Muscle of leg (tissue), 3 donors: ENCODE measurements at regions not wholly inside any gene's neighbourhood (a gene's known extent, or its start where the extent isn't known, plus 50 kb on each side); places are given as distances from the start of the nearest gene placed in this dataset.
"Not testable (repeated sequence)": the region's sequence is repeated elsewhere in the genome, so short reads cannot be mapped to it uniquely, and the experiment has no call there.

Experiments
- DNase-seq: peaks from one replicate; pipeline ENCODE4 v3.0.0; 2013
- H3K27ac ChIP-seq: one replicate; pipeline ENCODE4 v1.5.1; 2013; ENCODE audit warnings: mild to moderate bottlenecking, low read length, control low read depth
- H3K27me3 ChIP-seq: one replicate; pipeline ENCODE4 v1.6.1; 2013; ENCODE audit warnings: low read length; ENCODE audit not compliant: control insufficient read depth, insufficient read depth
- H3K36me3 ChIP-seq: one replicate; pipeline ENCODE4 v1.6.1; 2013; ENCODE audit warnings: low read length; ENCODE audit not compliant: control insufficient read depth, insufficient read depth
- H3K4me1 ChIP-seq: one replicate; pipeline ENCODE4 v1.6.1; 2013; ENCODE audit warnings: low read length; ENCODE audit not compliant: control insufficient read depth, insufficient read depth
- H3K4me3 ChIP-seq: one replicate; pipeline ENCODE4 v1.5.1; 2013; ENCODE audit warnings: low read length, control low read depth
- H3K9me3 ChIP-seq: replicated peaks from 2 replicates; pipeline ENCODE4 v1.6.1; 2013; ENCODE audit warnings: low read depth, low read length; ENCODE audit not compliant: control insufficient read depth
- WGBS: methylation state at CpG from one replicate; pipeline ENCODE4 v1.1.5; 2013; ENCODE audit warnings: missing lambda C conversion rate; ENCODE audit not compliant: insufficient coverage; 5-methylcytosine and 5-hydroxymethylcytosine counted together

DNA sequence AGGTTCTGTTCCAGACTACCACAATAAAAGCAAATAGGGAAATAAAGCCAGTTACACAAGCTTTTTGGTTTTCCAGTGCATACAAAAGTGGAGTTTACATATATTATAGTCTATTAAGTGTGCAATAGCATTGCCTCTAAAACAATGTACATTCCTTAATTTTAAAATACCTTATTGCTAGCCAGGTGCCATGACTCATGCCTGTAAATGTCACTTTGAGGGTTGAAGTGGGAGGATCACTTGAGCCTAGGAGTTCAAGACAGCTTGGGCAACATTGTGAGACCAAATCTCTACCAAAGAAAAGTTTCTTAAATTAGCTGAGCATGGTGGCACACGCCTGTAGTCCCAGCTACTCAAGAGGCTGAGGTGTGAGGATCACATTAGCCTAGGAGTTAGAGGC is 52.9 kb upstream of the IMP4 start:
- Histone ChIP-seq H3K4me1 (no peaks in the 10 kb centered on the region), H3K36me3 (no peaks in the 10 kb centered on the region)

DNA sequence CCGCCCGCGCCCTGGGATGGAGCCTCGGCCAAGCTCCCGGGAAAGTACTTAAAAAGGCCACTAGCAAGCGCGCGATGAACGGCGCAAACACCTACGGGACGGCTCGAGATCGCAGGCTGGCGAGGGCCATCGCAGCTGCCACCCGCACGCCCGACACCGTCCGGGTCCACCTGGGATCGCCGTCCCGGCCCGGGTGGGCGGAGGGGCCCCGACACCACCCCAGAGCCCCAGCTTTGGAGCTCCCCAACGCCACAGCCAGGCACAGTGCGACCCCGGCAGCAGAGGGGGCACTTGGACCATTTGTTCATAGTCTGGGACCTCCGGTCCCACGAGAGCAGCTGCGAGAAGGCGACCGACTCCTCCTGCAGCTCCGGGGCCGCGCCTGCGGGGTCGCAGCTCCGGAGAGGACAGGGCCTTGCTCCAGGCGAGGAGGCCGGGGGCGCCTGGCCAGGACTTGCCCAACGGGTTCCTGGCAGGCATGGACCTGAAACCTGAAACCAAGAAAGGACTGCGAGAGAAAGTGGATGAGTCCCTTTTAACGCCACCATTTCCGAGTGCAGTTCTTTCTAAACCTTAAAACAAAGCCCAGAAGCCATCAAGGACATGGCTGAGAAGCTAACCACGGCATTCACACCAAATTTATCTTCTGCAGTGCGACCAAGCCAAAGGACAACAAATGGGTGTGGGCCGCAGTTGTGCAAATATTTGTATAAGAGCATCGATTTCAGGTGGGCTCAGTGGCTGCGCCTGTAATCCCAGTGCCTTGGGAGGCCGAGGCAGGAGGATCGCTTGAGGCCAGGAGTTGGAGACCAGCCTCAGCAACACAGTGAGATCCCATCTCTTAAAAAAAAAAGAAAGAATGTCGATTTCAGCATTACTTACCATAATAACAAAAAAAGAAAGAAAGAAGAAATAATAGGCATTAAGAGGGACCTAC is 54.0 kb upstream of the IMP4 start:
- no peak overlapping the region for H3K4me3 ChIP-seq
- H3K36me3 ChIP-seq = no peaks in the 10 kb centered on the region
- no peaks in the 10 kb centered on the region for H3K9me3 ChIP-seq
- no peaks in the 10 kb centered on the region for H3K4me1 ChIP-seq
- 89% methylated on average over 48 of the region's 56 CpGs for WGBS
- peaks cover 4% of the 10 kb centered on the region for H3K27me3 ChIP-seq
- no peak overlapping the region for H3K27ac ChIP-seq
- DNase-seq = no peak

More for the DNA sequence above, 52.9 kb upstream of the IMP4 start:
- no peak overlapping the region for H3K4me3 ChIP-seq
- DNase-seq = no peak
- peaks cover 5% of the 10 kb centered on the region for H3K27me3 ChIP-seq
- no CpG with 5 or more reads among the region's 1 CpG for WGBS
- no peaks in the 10 kb centered on the region for H3K9me3 ChIP-seq
- H3K27ac ChIP-seq = no peak overlapping the region

DNA sequence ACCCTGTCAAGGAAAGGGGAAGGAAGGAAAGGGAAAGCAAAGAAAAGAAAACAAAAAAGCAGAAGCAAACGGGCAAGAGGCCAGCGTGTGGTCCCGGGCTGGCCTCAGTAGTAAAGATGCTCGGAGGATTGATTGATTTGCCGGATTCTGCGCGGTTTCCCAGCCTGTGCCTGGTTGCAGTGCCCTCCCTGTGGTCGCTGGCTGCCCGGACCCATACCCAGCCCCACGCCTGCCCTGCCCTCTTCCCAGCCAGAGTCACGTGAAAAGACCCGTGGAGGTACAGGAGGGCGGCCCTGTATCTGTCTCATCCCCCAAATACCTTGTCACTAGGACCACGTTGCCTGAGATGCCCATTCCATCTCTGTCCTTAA is 55.1 kb upstream of the IMP4 start:
- Histone ChIP-seq H3K9me3 (no peaks in the 10 kb centered on the region), H3K27ac (no peak overlapping the region), H3K27me3 (peaks cover 2% of the 10 kb centered on the region), H3K4me3 (no peak overlapping the region), H3K36me3 (no peaks in the 10 kb centered on the region), H3K4me1 (no peaks in the 10 kb centered on the region)
- WGBS = 89% methylated on average over 13 of the region's 14 CpGs
- DNase-seq = no peak

DNA sequence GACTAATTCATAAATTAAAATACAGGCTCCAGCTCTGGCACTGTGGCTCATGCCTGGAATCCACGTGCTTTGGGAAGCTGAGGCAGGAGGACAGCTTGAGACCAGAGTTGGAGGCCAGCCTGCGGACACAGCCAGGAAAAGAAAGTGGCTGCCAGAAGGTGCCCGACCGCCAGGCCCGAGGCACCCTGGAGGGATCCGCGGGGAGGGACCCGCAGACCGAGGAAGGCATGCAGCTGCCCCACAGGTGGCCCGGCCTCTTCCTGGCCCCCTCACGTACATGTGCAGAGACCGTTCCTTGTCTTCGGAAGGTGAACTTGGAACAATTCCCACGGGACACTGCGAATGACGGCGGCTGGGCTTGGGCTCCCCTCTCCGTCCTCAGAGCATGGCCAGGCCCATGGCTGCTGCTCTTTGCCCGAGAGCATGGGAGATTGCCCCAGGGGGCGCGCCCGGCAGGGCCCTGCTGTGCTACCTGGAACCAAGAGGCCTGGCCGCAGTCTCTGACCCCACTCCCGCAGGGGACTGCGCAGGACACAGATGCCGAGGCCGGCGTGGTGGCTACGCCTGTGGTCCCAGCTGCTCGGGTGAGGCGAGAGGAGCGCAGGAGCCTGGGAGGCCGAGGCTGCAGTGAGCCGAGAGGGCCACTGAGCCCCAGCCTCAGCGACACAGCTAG is 55.6 kb upstream of the IMP4 start:
- no peaks in the 10 kb centered on the region for H3K36me3 ChIP-seq

DNA sequence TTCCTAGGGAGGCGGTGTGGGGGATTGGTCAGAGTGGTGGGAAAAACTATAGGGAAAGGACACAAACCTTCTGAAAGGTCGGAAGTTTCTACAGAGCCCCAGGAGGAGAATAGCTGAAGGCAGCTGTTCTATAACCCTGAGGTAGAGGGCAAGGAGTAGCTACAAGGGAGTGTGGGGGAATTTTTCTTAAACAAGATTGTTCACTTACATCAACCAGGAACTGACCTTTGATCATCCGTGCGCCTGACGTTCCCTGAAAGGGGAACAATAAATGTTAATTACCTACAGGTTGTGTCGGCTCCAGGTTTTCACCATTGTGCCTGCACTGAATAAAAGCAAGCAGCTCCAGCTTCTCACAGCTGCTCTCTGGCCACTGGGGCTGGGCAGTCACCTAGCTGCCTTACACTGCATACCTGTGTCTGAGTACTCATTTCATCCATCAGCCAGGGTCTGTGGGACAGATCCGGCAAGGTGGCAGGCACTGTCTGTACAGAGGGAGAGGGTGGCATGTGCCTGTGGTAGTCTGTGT is 59.3 kb upstream of the IMP4 start:
- not testable (repeated sequence) for H3K27me3 ChIP-seq, H3K4me3 ChIP-seq, H3K9me3 ChIP-seq, DNase-seq, H3K4me1 ChIP-seq, H3K36me3 ChIP-seq, H3K27ac ChIP-seq
- 0% methylated on average over 1 of the region's 7 CpGs for WGBS

More for the DNA sequence above, 55.6 kb upstream of the IMP4 start:
- H3K4me1 ChIP-seq = no peaks in the 10 kb centered on the region
- 82% methylated on average over 35 of the region's 35 CpGs for WGBS
- no peaks in the 10 kb centered on the region for H3K9me3 ChIP-seq
- H3K27ac ChIP-seq = no peak overlapping the region
- no peak overlapping the region for H3K4me3 ChIP-seq
- H3K27me3 ChIP-seq = peaks cover 2% of the 10 kb centered on the region
- DNase-seq = no peak

DNA sequence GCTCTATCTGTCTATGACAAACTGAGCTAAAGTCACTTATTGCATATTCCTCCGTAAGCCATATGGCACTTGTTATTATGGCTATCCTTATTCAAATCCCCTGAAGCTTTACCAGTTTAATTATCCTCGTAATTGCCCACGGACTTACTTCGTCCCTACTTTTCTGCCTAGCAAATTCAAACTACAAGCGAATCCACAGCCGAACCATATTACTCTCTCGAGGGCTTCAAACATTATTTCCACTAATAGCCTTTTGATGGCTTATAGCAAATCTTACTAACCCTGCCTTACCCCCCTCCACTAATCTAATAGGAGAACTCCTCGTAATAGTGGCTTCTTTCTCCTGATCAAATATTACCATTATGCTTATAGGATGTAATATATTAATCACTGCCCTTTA is 63.1 kb upstream of the IMP4 start:
- not testable (repeated sequence) for H3K4me3 ChIP-seq, H3K4me1 ChIP-seq, H3K9me3 ChIP-seq, H3K27ac ChIP-seq, H3K27me3 ChIP-seq, H3K36me3 ChIP-seq, DNase-seq
- WGBS = 85% methylated on average over 7 of the region's 8 CpGs

DNA sequence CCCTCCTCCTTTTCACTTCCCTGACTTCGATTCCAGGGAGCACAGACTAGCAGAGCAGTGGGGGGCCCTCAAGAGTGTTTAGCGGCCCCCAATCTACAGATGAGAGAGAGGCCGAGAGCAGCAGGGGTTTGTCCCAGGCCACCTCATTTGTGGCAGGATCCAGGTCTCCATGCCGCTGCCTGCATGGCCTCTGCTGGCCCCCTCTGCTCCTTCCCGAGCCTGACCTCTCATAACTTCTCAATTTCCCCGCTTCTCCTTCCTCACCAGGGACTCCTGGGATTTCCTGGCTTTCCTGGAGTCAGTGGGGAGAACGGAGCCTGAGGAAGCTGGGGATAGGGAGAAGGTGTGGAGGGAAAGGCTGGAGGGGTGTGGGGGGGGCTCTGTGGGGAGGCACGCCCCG is 70.1 kb upstream of the TUBA3E start:
- H3K4me1 ChIP-seq = peaks cover 13% of the 10 kb centered on the region
- not testable (repeated sequence) for H3K27ac ChIP-seq, DNase-seq, H3K4me3 ChIP-seq, H3K36me3 ChIP-seq, H3K9me3 ChIP-seq, H3K27me3 ChIP-seq
- WGBS = 67% methylated on average over 3 of the region's 9 CpGs

DNA sequence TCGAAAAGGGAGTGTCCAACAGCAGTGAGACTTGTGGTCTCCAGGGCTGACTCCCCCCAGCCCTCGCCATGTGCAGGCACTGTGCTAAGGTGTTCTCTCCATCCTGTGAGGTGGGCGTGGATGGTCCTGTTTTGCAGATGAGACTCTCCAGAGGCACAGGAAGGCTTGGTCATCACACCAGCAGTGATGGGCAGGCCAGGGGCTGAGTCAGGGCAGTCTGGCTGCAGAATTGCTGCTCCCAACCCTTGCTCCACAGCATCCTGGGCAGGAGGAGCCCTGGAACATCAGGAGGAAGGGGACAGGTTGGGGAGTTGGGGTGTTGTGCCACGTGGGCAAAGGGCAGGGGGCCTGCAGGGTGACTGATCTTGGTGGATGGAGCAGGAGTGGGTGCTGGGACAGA is 69.3 kb upstream of the TUBA3E start:
- H3K27me3 ChIP-seq, H3K9me3 ChIP-seq, H3K36me3 ChIP-seq, DNase-seq, H3K4me3 ChIP-seq, H3K27ac ChIP-seq: not testable (repeated sequence)
- WGBS = 66% methylated on average over 3 of the region's 4 CpGs
- H3K4me1 ChIP-seq = peaks cover 20% of the 10 kb centered on the region

DNA sequence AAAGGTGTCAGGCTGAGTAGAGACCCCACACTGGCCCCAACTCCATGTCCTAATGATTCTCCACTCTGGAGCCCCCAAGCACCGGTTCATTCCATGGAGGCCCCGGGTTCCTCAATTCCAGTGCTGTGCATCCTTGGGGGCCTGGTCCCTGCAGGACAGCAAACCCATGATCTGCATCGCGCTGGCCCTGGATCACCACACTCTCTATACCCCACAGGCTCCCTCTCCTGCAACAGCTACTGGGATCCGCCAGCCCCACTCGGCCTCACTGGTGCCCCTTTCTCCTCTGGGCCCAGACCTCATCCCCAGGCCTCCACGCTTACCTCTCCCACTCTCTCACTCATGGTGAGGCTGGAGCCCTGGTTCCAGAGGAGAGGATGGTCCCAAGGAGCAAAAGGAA is 68.6 kb upstream of the TUBA3E start:
- H3K36me3 ChIP-seq, H3K4me3 ChIP-seq, H3K27ac ChIP-seq, DNase-seq, H3K9me3 ChIP-seq, H3K27me3 ChIP-seq: not testable (repeated sequence)
- WGBS = 93% methylated on average over 6 of the region's 7 CpGs
- H3K4me1 ChIP-seq = peaks cover 27% of the 10 kb centered on the region

DNA sequence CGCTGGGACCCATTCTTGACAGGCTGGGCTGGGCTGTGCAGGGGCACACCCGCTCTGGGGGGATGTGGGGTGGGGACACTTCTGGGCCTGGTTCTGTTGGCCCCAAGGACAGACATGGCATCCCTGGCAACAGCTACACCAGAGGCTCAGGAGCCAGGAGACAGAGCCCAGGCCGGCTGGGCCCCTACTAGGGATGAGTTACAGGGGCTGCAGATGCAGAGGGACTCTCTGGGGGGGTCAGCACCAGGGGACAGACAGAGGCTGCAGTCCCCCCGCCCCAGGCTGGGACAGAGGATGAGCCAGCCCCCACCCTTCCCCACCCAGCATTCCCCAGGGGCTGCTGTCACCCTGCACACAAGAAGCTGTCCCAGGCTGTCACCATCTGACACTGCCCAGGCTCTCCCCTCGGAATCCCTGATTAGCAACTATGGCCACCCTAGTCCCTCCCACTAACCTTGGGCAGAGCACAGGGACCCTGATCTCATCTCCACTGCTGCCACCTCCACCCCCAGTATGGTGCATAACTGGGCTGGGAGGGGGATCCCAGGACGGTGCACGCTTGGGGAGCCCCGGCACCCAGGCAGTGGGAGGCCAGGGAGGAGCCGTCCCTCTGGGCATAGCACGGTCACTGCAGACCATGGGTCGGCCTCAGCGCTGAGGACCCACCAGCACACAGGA is 67.5 kb upstream of the TUBA3E start:
- peaks cover 31% of the 10 kb centered on the region for H3K4me1 ChIP-seq
- WGBS = 88% methylated on average over 4 of the region's 12 CpGs

More for the DNA sequence above, 67.5 kb upstream of the TUBA3E start:
- not testable (repeated sequence) for H3K9me3 ChIP-seq, H3K27ac ChIP-seq, H3K4me3 ChIP-seq, H3K36me3 ChIP-seq, DNase-seq, H3K27me3 ChIP-seq
